ENCODE measurements at regions not wholly inside any gene's neighbourhood (a gene's known extent, or its start where the extent isn't known, plus 50 kb on each side); places are given as distances from the start of the nearest gene placed in this dataset.

- Histone ChIP-seq H3K27me3 (replicated peaks; ENCODE audit: control insufficient read depth, insufficient read depth, low read length) (no peaks in the 10 kb centered on the region), H3K9me3 (0 out of 2 replicates have a peak, but pooled peaks cover 3% of the 10 kb centered on the region), H3K4me3 (ENCODE audit: low read depth, low read length) (no peak overlapping the region), H3K36me3 (ENCODE audit: control insufficient read depth, insufficient read depth, low read length) (no peaks in the 10 kb centered on the region), H3K4me1 (peaks cover 74% of the 10 kb centered on the region)
- H3K9me3 Mint-ChIP-seq (ENCODE audit: unreplicated experiment), result no peaks in the 10 kb centered on the region
- H3K4me1 Mint-ChIP-seq (ENCODE audit: low read depth, unreplicated experiment), result peaks cover 59% of the 10 kb centered on the region
- ChIA-PET CTCF (no interaction called here), POLR2A (no interaction called here)
- no peaks in the 10 kb centered on the region for H3K27me3 Mint-ChIP-seq (ENCODE audit: insufficient read depth, unreplicated experiment)
- TF ChIP-seq CTCF (IDR thresholded peaks at IDR 0.05; ENCODE audit: insufficient read depth in 1 of 2, low read depth in 1 of 2, low read length in 1 of 2, severe bottlenecking in 1 of 2, unreplicated experiment in 1 of 2), result no peak
- no TSS peak for BruUV-seq (replicated peaks)
- intact Hi-C loops (cut with micrococcal nuclease; ENCODE audit: unreplicated experiment), result loop anchor here (5.0 kb wide), 1 partner anchor 204 kb away; no protein-coding TSS in a partner anchor
- DNase-seq, result no peak
- H3K4me3 Mint-ChIP-seq (ENCODE audit: unreplicated experiment), result no peak overlapping the region
- H3K36me3 Mint-ChIP-seq (ENCODE audit: insufficient read depth, unreplicated experiment), result peaks cover 28% of the 10 kb centered on the region
- H3K27ac Mint-ChIP-seq (ENCODE audit: unreplicated experiment), result no peak overlapping the region
These were observed 99.8 kb upstream of the ETV3 start for GRCh38 chr1:157237981-157238380.

- no peak overlapping the region for H3K4me3 Mint-ChIP-seq (ENCODE audit: unreplicated experiment)
- H3K27ac Mint-ChIP-seq (ENCODE audit: unreplicated experiment), result no peak overlapping the region
- Histone ChIP-seq H3K27me3 (replicated peaks; ENCODE audit: control insufficient read depth, insufficient read depth, low read length) (no peaks in the 10 kb centered on the region), H3K9me3 (0 out of 2 replicates have a peak, but pooled peaks cover 3% of the 10 kb centered on the region), H3K4me1 (peaks cover 74% of the 10 kb centered on the region), H3K4me3 (ENCODE audit: low read depth, low read length) (no peak overlapping the region), H3K36me3 (ENCODE audit: control insufficient read depth, insufficient read depth, low read length) (no peaks in the 10 kb centered on the region)
- H3K36me3 Mint-ChIP-seq (ENCODE audit: insufficient read depth, unreplicated experiment), result peaks cover 28% of the 10 kb centered on the region
- BruUV-seq (replicated peaks), result no TSS peak
- no peaks in the 10 kb centered on the region for H3K9me3 Mint-ChIP-seq (ENCODE audit: unreplicated experiment)
- DNase-seq, result no peak
- H3K27me3 Mint-ChIP-seq (ENCODE audit: insufficient read depth, unreplicated experiment), result no peaks in the 10 kb centered on the region
- peaks cover 59% of the 10 kb centered on the region for H3K4me1 Mint-ChIP-seq (ENCODE audit: low read depth, unreplicated experiment)
- ChIA-PET CTCF (no interaction called here), POLR2A (no interaction called here)
- TF ChIP-seq CTCF (IDR thresholded peaks at IDR 0.05; ENCODE audit: insufficient read depth in 1 of 2, low read depth in 1 of 2, low read length in 1 of 2, severe bottlenecking in 1 of 2, unreplicated experiment in 1 of 2), result no peak
- intact Hi-C loops (cut with micrococcal nuclease; ENCODE audit: unreplicated experiment), result loop anchor here (5.0 kb wide), 1 partner anchor 205 kb away; no protein-coding TSS in a partner anchor
These were observed 99.3 kb upstream of the ETV3 start for GRCh38 chr1:157237522-157237921.

- Histone ChIP-seq H3K27me3 (replicated peaks; ENCODE audit: control insufficient read depth, insufficient read depth, low read length) (no peaks in the 10 kb centered on the region), H3K4me1 (peaks cover 70% of the 10 kb centered on the region), H3K9me3 (no peaks in the 10 kb centered on the region), H3K36me3 (ENCODE audit: control insufficient read depth, insufficient read depth, low read length) (no peaks in the 10 kb centered on the region), H3K4me3 (ENCODE audit: low read depth, low read length) (no peak overlapping the region)
- intact Hi-C loops (cut with micrococcal nuclease; ENCODE audit: unreplicated experiment), result loop anchor here (5.0 kb wide), 1 partner anchor 206 kb away; no protein-coding TSS in a partner anchor
- H3K27ac Mint-ChIP-seq (ENCODE audit: unreplicated experiment), result peak overlapping the region; percentile 72
- DNase-seq, result no peak
- no TSS peak for BruUV-seq (replicated peaks)
- peaks cover 54% of the 10 kb centered on the region for H3K4me1 Mint-ChIP-seq (ENCODE audit: low read depth, unreplicated experiment)
- H3K9me3 Mint-ChIP-seq (ENCODE audit: unreplicated experiment), result no peaks in the 10 kb centered on the region
- H3K27me3 Mint-ChIP-seq (ENCODE audit: insufficient read depth, unreplicated experiment), result no peaks in the 10 kb centered on the region
- ChIA-PET CTCF (no interaction called here), POLR2A (no interaction called here)
- peaks cover 25% of the 10 kb centered on the region for H3K36me3 Mint-ChIP-seq (ENCODE audit: insufficient read depth, unreplicated experiment)
- no peak overlapping the region for H3K4me3 Mint-ChIP-seq (ENCODE audit: unreplicated experiment)
- TF ChIP-seq CTCF (IDR thresholded peaks at IDR 0.05; ENCODE audit: insufficient read depth in 1 of 2, low read depth in 1 of 2, low read length in 1 of 2, severe bottlenecking in 1 of 2, unreplicated experiment in 1 of 2), result no peak
These were observed 97.9 kb upstream of the ETV3 start for GRCh38 chr1:157236072-157236471.

Measured in Caco-2 (cell line).